ENCODE measurements at regions not wholly inside any gene's neighbourhood (a gene's known extent, or its start where the extent isn't known, plus 50 kb on each side); places are given as distances from the start of the nearest gene placed in this dataset.

GRCh38 chr14:38125481-38126037 lies 82.1 kb upstream of the SSTR1 start:
- DNase-seq: no peak

GRCh38 chr14:38127356-38127755 lies 80.3 kb upstream of the SSTR1 start:
- DNase-seq: no peak

GRCh38 chr14:38127784-38128183 lies 79.9 kb upstream of the SSTR1 start:
- no peak for DNase-seq

GRCh38 chr14:38128640-38129039 lies 79.1 kb upstream of the SSTR1 start:
- DNase-seq: no peak

GRCh38 chr14:38129192-38129591 lies 78.5 kb upstream of the SSTR1 start:
- DNase-seq: no peak

GRCh38 chr14:38129705-38130104 lies 78.0 kb upstream of the SSTR1 start:
- DNase-seq: peak; percentile 27

- DNase-seq: no peak
These were observed 73.2 kb upstream of the SSTR1 start for GRCh38 chr14:38134416-38135030.

GRCh38 chr14:38135106-38135867 lies 72.4 kb upstream of the SSTR1 start:
- no peak for DNase-seq

GRCh38 chr14:38137005-38137404 lies 70.7 kb upstream of the SSTR1 start:
- no peak for DNase-seq

- DNase-seq: no peak
These were observed 69.1 kb upstream of the SSTR1 start for GRCh38 chr14:38138473-38139138.

GRCh38 chr14:38139926-38140325 lies 67.8 kb upstream of the SSTR1 start:
- DNase-seq: no peak

GRCh38 chr14:38143170-38143569 lies 64.5 kb upstream of the SSTR1 start:
- DNase-seq: no peak

GRCh38 chr14:38143659-38144505 lies 63.8 kb upstream of the SSTR1 start:
- no peak for DNase-seq

GRCh38 chr14:38145142-38145541 lies 62.6 kb upstream of the SSTR1 start:
- DNase-seq: no peak

GRCh38 chr14:38150075-38150474 lies 57.6 kb upstream of the SSTR1 start:
- no peak for DNase-seq

All from activated CD4-positive, alpha-beta T cell treated with anti-CD3 and anti-CD28 coated beads, Interleukin-2, amount 50 U/mL, for 16 hours (primary cell).